Retinal pigment epithelial cell (primary cell): ENCODE measurements at regions not wholly inside any gene's neighbourhood (a gene's known extent, or its start where the extent isn't known, plus 50 kb on each side); places are given as distances from the start of the nearest gene placed in this dataset.

ENCODE experiments used
- DNase-seq: peaks from one replicate; pipeline ENCODE4 v3.0.0-alpha.2; 2010; ENCODE audit warnings: low read depth
- H3K4me3 ChIP-seq: 2 replicates; pipeline ENCODE4 v1.5.1; 2011; ENCODE audit warnings: mild to moderate bottlenecking, low read length, control low read depth, moderate library complexity
- TF ChIP-seq, protein P1 (sequence below): conservative IDR thresholded peaks from 2 replicates; pipeline ENCODE4 v1.5.1; 2011; ENCODE audit warnings: low read depth, low read length, control low read depth, inconsistent platforms

DNA sequence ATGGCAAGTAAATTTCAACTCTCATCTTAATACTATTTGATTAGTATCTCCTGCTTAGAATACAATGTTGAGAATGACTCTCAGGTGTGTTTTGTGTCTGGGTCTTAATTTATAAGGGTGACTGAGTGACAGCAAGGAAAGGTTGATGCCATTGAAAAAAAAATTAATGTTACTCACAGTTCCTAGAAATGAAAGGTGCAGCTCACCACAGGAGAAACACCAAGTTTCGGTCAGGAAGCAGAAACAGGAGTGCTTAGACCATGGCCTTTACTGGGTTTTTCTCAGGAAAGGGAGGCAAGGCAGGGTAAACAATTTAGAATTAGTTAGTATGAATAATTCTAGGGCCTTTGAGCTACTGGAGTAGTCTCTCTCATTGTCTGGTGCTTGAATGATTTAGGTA lies 159.2 kb upstream of the C9orf72 start:
- H3K4me3 ChIP-seq = no peak overlapping the region
- DNase-seq = no peak
- TF ChIP-seq, protein P1, sequence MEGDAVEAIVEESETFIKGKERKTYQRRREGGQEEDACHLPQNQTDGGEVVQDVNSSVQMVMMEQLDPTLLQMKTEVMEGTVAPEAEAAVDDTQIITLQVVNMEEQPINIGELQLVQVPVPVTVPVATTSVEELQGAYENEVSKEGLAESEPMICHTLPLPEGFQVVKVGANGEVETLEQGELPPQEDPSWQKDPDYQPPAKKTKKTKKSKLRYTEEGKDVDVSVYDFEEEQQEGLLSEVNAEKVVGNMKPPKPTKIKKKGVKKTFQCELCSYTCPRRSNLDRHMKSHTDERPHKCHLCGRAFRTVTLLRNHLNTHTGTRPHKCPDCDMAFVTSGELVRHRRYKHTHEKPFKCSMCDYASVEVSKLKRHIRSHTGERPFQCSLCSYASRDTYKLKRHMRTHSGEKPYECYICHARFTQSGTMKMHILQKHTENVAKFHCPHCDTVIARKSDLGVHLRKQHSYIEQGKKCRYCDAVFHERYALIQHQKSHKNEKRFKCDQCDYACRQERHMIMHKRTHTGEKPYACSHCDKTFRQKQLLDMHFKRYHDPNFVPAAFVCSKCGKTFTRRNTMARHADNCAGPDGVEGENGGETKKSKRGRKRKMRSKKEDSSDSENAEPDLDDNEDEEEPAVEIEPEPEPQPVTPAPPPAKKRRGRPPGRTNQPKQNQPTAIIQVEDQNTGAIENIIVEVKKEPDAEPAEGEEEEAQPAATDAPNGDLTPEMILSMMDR = no peak

DNA sequence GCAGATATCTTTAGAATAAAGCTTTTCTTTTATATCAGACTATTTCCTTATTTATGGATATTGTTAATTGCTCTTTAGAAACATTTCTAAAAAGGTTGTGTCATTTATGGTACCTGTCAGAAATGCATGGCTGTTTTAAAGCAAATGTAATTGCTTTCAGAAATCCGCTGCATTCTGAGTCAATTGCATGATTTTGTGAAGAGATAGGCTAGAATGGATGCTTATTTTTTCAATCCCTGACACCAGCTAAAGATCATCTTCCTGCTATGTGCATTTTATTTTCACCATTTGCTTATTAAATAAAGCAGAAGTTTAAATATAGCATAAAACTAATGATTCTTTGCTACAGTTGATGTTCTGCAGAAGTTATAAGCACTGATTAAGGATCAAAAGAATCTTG lies 170.2 kb upstream of the C9orf72 start:
- TF ChIP-seq, protein P1 = no peak
- no peak overlapping the region for H3K4me3 ChIP-seq
- no peak for DNase-seq

DNA sequence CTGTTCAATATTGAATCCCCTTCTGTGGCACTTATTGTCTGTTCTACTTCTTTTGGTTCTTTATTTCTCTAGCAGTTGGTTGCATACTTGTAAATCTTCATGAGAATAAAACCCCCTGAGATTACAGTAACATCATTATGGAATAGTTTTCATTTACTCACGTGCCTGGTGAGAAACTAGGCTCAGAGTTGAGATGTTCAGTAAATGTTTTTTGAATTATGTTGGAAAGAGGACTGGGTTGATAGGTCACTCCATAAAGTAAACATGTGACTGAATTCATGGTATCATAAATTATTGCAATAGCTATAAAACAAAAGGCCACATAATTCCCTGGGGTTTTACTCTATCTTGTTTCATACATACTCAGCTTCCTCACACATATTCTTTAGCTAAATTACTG lies 174.2 kb upstream of the C9orf72 start:
- TF ChIP-seq, protein P1 = no peak
- no peak for DNase-seq

DNA sequence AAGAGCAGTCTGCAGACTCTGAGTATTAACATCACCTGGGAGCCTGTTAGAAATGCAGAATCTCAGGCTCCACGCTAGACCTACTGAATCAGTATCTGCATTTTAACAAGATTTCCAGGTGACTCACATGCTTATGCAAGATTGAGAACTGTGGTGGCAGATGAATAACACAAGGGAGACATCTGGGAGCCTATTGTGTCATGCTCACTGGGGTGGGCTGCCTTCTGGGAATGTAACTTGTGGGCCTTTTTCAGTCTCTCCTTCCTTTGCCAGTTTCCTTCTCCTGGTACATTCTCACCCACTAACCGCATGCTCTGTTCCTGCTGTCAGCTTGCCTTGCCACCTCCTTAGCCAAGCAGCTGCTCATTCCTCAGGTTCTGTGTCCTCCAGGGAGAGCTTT lies 176.6 kb upstream of the C9orf72 start:
- TF ChIP-seq, protein P1 = no peak

More for the DNA sequence above, 174.2 kb upstream of the C9orf72 start:
- no peak overlapping the region for H3K4me3 ChIP-seq

DNA sequence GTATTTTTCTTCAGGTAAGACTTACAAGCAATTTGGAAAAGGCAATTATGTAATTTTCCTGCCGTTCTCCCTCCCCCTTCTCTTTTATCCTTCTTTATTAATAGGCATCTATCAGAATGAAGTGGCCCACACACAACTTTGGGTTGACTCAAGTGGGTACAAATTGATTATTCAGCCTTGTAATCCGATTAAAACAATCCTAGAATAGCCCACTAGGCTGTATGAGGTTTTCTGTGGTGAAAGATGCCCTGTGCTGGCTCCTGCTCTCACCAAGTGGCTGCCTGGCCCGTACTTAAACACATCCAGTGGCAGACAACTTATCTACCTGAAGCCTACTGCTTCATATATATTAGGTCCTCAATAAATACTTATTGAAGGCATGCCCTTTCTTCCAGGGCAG lies 177.3 kb upstream of the C9orf72 start:
- DNase-seq = peak; percentile 35
- H3K4me3 ChIP-seq = no peak overlapping the region
- TF ChIP-seq, protein P1 = no peak

More for the DNA sequence above, 176.6 kb upstream of the C9orf72 start:
- no peak for DNase-seq
- no peak overlapping the region for H3K4me3 ChIP-seq

DNA sequence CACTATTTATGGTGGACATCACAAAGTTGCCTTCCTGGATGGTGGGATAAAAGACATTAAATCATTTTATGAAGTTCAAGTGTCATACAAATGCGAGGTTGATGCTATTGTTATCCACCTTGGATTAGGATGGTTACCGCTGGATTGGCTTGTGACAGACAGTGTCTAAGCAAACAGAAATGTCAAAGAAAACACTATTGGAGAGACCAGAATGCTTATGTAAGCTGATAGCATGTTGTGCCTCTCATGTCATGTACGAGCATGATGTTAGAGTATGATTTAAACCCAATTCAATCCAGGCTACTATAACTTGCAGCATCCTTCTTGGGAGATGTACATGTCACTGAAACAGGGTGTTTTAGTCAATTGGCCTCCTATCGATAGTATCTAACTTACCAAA lies 178.8 kb upstream of the C9orf72 start:
- TF ChIP-seq, protein P1 = no peak
- no peak for DNase-seq
- no peak overlapping the region for H3K4me3 ChIP-seq

DNA sequence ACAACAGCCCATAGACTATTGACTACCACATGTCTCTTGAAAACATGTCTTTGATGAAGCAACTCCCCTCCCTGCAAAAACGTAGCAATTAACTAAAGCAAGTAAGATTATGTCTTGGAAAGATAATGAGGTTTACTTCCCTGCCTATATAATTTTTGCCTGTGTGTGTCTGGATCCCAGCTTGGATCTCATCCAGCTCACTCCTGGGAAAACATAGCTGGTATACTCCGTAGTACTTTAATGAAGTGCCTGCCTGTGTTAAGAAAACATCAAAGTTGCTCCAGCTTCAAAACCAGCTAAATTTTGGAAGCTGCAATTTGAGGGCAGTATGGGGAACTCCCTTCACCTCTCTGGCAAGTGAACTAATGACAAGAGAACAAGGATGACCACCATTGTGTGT lies 182.6 kb upstream of the C9orf72 start:
- TF ChIP-seq, protein P1 = no peak
- H3K4me3 ChIP-seq = no peak overlapping the region
- peak; percentile 14 for DNase-seq
